AG09309 (cell line): ENCODE measurements at regions not wholly inside any gene's neighbourhood (a gene's known extent, or its start where the extent isn't known, plus 50 kb on each side); places are given as distances from the start of the nearest gene placed in this dataset.

ENCODE experiments used
- DNase-seq: peaks from one replicate; pipeline ENCODE4 v3.0.0-alpha.2; 2010; ENCODE audit warnings: low read depth
- H3K4me3 ChIP-seq: 2 replicates; pipeline ENCODE4 v1.5.1; 2011; ENCODE audit warnings: mild to moderate bottlenecking, low read depth, low read length, moderate library complexity; ENCODE audit not compliant: control insufficient read depth
- TF ChIP-seq, protein P1 (sequence below): IDR thresholded peaks from 2 replicates; pipeline ENCODE4 v1.5.1; 2011; ENCODE audit warnings: mild to moderate bottlenecking, low read depth, low read length, inconsistent platforms; ENCODE audit not compliant: insufficient read depth, control insufficient read depth; ENCODE audit errors: missing control alignments

DNA sequence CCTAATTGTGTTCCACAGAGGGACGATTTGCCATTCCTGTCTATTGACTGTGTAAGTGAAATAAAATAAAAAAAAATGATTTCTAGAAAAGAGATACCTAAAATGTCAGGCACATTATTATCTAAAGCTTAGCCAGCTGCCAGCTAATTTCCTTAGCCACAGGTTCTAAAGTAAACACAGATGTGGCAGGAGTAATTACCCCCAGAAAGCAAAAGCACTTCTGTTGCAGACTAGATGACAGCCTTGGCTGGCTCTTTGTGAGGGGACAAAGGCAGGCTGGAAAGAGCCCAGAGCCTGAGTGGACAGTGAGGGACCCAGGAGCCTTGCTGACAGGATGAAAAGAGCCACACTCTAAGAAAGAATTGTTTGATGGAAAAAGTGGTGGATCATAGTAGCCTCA, 418.1 kb downstream of the LRIG3 start:
- DNase-seq, result no peak
- no peak overlapping the region for H3K4me3 ChIP-seq
- TF ChIP-seq, protein P1, sequence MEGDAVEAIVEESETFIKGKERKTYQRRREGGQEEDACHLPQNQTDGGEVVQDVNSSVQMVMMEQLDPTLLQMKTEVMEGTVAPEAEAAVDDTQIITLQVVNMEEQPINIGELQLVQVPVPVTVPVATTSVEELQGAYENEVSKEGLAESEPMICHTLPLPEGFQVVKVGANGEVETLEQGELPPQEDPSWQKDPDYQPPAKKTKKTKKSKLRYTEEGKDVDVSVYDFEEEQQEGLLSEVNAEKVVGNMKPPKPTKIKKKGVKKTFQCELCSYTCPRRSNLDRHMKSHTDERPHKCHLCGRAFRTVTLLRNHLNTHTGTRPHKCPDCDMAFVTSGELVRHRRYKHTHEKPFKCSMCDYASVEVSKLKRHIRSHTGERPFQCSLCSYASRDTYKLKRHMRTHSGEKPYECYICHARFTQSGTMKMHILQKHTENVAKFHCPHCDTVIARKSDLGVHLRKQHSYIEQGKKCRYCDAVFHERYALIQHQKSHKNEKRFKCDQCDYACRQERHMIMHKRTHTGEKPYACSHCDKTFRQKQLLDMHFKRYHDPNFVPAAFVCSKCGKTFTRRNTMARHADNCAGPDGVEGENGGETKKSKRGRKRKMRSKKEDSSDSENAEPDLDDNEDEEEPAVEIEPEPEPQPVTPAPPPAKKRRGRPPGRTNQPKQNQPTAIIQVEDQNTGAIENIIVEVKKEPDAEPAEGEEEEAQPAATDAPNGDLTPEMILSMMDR, result no peak

DNA sequence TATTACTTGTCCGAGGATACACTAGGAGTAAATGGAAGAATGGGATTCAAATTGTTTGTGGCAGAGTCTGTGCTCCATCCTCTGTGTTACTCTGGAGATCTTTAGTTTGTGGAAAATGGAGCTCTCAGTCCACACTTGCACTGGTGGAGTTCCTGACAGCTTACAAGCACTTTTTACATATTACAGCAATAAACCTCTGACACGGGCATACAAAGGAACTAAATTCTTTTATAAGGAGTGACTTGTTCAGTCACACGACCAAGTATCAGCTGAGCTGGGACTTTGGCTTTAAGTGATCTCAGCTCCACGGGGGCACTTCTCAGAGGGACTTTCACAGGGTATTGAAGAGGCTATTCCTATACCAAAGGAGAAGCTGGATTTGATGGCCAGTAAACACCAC, 417.5 kb downstream of the LRIG3 start:
- TF ChIP-seq, protein P1, result no peak

DNA sequence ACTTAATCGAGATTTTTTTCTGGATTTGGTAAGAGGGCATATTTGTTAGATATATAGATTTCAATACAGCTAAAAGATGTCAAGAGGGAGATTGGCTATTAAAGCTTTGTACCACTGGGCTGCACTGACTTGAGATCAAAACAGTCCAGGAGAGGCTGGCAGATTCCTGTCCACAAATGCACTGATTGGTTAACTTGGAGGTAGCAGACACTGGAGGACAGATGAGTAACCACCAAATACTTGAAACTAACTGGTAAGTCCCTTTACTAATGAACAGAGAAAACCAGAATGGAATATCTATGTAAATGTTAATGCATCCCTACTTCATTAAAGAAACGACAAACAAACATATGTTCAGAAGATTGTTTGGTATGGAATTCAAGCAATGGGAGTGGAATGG, 416.6 kb downstream of the LRIG3 start:
- H3K4me3 ChIP-seq, result no peak overlapping the region
- TF ChIP-seq, protein P1, result no peak
- no peak for DNase-seq

More for the DNA sequence above, 417.5 kb downstream of the LRIG3 start:
- H3K4me3 ChIP-seq, result no peak overlapping the region
- DNase-seq, result no peak

DNA sequence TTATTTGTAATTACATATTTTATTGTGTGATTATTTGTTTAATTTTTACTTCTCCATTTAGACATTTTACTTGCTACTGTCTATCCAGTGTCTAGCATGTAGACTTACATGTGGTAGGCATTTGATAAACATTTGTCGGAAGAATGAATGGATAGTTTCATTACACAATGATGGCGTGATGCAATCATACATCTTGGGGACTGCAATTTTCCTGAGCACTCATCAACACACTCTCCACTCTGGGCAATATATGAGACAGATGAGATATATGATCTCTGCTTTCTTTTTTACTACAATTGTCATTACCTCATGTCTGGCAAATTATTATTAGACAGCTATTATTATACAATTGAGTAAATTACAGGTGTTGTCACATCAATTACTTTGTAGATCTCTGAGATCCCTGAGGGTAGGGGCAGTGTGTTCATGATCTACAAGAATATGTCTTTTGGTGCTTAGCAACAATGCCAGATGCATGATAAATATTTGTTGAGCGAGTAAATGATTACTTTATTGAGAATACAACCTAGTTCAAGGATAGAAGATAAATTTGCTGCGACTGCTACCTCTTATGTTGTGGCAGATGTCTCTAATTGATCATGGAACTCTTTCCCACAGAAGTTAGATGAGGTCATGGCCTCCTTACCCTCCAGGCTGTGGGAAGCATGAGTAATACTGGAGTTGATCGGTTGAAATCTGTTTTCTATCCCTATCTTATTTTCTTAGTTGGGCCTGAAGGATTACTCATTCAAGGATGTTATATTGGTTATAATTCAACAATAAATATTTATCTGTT, 416.0 kb downstream of the LRIG3 start:
- DNase-seq, result no peak
- no peak overlapping the region for H3K4me3 ChIP-seq
- TF ChIP-seq, protein P1, result no peak

DNA sequence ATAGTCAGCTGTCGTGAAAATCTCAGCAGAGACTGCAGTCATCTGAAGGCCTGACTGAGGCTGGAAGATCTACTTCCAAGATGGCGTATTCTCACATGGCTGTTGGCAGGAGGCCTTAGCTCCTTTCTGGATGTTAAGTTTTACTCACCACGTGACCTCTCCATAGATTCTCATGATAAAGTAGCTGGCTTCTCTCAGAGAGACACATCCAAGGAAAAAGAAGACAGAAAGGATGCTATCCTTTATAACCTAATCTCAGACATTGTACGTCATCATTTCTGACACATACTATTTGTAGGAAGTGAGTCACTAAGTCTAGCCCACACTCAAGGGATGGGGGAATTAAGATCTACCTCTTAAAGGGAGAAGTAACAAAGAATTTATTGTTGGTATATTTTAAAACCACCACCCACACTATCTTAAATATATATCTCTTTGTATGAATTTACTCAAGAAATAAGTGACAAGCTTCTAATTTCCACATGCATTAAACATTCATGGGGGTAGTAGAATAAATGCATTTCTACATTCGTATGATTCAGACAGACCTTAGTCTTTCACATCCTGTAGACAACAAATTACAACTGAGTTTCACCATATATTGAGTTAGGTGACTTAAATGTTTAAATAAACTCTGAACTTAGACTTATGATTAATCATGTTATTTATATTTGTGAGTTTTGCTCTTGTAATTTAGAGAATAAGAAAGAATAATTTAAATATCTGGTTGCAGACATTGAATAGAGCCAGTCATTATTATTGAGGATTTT, 411.0 kb downstream of the LRIG3 start:
- no peak overlapping the region for H3K4me3 ChIP-seq
- DNase-seq, result no peak
- TF ChIP-seq, protein P1, result no peak

DNA sequence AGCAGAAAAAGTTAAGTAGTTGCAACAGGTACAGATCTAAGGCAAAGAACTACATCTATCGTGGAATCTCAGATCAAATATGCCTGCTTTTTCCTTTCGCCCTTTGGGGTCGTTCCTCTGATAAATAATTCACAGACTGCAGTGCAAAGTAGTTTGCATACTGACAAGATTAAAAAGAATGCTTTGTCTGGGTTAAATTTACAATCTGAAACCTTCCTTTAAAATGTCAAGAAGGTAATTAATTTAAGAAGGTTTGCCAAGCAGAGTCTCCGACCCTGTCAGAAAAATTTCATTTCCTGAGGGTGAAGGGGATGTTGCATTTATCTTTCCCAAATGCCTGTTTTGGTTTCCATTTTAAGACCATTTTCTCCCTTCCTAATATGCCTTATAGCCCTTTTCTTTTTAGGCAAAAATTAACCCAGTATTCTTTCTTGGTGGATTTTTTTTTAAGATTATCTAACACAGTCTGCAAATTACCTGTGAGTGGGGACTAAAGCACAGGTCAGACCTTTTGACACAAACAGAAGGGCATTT, 406.9 kb downstream of the LRIG3 start:
- no peak for DNase-seq
- TF ChIP-seq, protein P1, result no peak
- H3K4me3 ChIP-seq, result no peak overlapping the region
